DND-41 (cell line): ENCODE measurements at regions not wholly inside any gene's neighbourhood (a gene's known extent, or its start where the extent isn't known, plus 50 kb on each side); places are given as distances from the start of the nearest gene placed in this dataset.

Experiments
- ATAC-seq: fragments of 200-7000 bp; cut with Tn5 transposase; 3 replicates; pipeline ENCODE4 v1.9.1; 2021; ENCODE audit warnings: low read depth; ENCODE audit not compliant: insufficient read depth
- DNase-seq: peaks from one replicate; pipeline ENCODE4 v3.0.0-alpha.2; 2020
- H2AFZ ChIP-seq: 2 replicates; pipeline ENCODE4 v1.6.0; 2012; ENCODE audit warnings: low read depth, low read length
- H3K27ac ChIP-seq: 2 replicates; pipeline ENCODE4 v1.5.1; 2012; ENCODE audit warnings: low read length, inconsistent platforms
- H3K27me3 ChIP-seq: fragments of 200-600 bp; sonication (generic); 2 replicates; pipeline ENCODE4 v1.6.0; 2012; ENCODE audit warnings: low read length, mild to moderate bottlenecking, inconsistent platforms; ENCODE audit not compliant: insufficient read depth, poor library complexity
- H3K36me3 ChIP-seq: 2 replicates; pipeline ENCODE4 v1.5.1; 2012; ENCODE audit warnings: low read length, inconsistent platforms; ENCODE audit not compliant: insufficient read depth
- H3K4me1 ChIP-seq: 2 replicates; pipeline ENCODE4 v1.5.1; 2012; ENCODE audit warnings: mild to moderate bottlenecking, low read length; ENCODE audit not compliant: insufficient read depth
- H3K4me2 ChIP-seq: 2 replicates; pipeline ENCODE4 v1.6.0; 2012; ENCODE audit warnings: mild to moderate bottlenecking, moderate library complexity, low read length, inconsistent platforms; ENCODE audit not compliant: insufficient read depth
- H3K4me3 ChIP-seq, 2 experiments: fragments of 200-600 bp in 1 of 2; shearing (Covaris generic) in 1 of 2; 2 replicates each; pipeline ENCODE4 v1.5.1; 2012 to 2016; ENCODE audit warnings: inconsistent platforms in 2 of 2, low read length in 2 of 2, mild to moderate bottlenecking in 2 of 2, low read depth in 1 of 2, moderate library complexity in 1 of 2
- H3K79me2 ChIP-seq: 2 replicates; pipeline ENCODE4 v1.6.0; 2012; ENCODE audit warnings: low read length, inconsistent platforms; ENCODE audit not compliant: insufficient read depth
- H3K9ac ChIP-seq: 2 replicates; pipeline ENCODE4 v1.6.0; 2012; ENCODE audit warnings: low read depth, mild to moderate bottlenecking, inconsistent platforms, low read length, moderate library complexity
- H3K9me3 ChIP-seq: 2 replicates; pipeline ENCODE4 v1.5.1; 2012; ENCODE audit warnings: low read length, moderate library complexity, mild to moderate bottlenecking, inconsistent platforms; ENCODE audit not compliant: insufficient read depth, severe bottlenecking
- H4K20me1 ChIP-seq: 2 replicates; pipeline ENCODE4 v1.6.0; 2012; ENCODE audit warnings: low read length; ENCODE audit not compliant: insufficient read depth
- CTCF ChIP-seq: IDR thresholded peaks from 2 replicates; pipeline ENCODE4 v1.5.1; 2012; ENCODE audit warnings: borderline replicate concordance, low read length, moderate library complexity, mild to moderate bottlenecking; ENCODE audit not compliant: poor library complexity, severe bottlenecking; ENCODE audit errors: extremely low read depth
- EZH2 ChIP-seq: IDR thresholded peaks from 3 replicates; pipeline ENCODE4 v1.6.1; 2012; ENCODE audit warnings: borderline replicate concordance, low read depth, mild to moderate bottlenecking, moderate library complexity, low read length, inconsistent platforms; ENCODE audit not compliant: severe bottlenecking

GRCh38 chr3:73739791-73740453, 115.2 kb upstream of the PDZRN3 start:
- no peaks in the 10 kb centered on the region for H3K9me3 ChIP-seq
- no peak overlapping the region for H2AFZ ChIP-seq
- no peaks in the 10 kb centered on the region for H3K4me1 ChIP-seq
- H4K20me1 ChIP-seq: no peaks in the 10 kb centered on the region
- H3K79me2 ChIP-seq: no peaks in the 10 kb centered on the region
- DNase-seq (no peak), ATAC-seq (no peak)
- TF ChIP-seq EZH2 (no peak), CTCF (no peak)
- no peak overlapping the region for H3K4me2 ChIP-seq
- H3K36me3 ChIP-seq: no peaks in the 10 kb centered on the region
- no peak overlapping the region for H3K4me3 ChIP-seq
- no peak overlapping the region for H3K27ac ChIP-seq
- H3K9ac ChIP-seq: no peak overlapping the region
- H3K27me3 ChIP-seq: no peaks in the 10 kb centered on the region

- no peak overlapping the region for H3K27ac ChIP-seq
- no peaks in the 10 kb centered on the region for H3K79me2 ChIP-seq
- no peaks in the 10 kb centered on the region for H3K9me3 ChIP-seq
- H4K20me1 ChIP-seq: no peaks in the 10 kb centered on the region
- H3K4me2 ChIP-seq: no peak overlapping the region
- H3K36me3 ChIP-seq: no peaks in the 10 kb centered on the region
- H2AFZ ChIP-seq: no peak overlapping the region
- no peak overlapping the region for H3K4me3 ChIP-seq
- ATAC-seq (no peak), DNase-seq (no peak)
- H3K9ac ChIP-seq: no peak overlapping the region
- no peaks in the 10 kb centered on the region for H3K4me1 ChIP-seq
- TF ChIP-seq EZH2 (no peak), CTCF (no peak)
- H3K27me3 ChIP-seq: no peaks in the 10 kb centered on the region
These were observed 114.0 kb upstream of the PDZRN3 start for GRCh38 chr3:73738711-73739110.

GRCh38 chr3:73734211-73735089, 109.7 kb upstream of the PDZRN3 start:
- H3K79me2 ChIP-seq: no peaks in the 10 kb centered on the region
- no peaks in the 10 kb centered on the region for H3K27me3 ChIP-seq
- no peak overlapping the region for H3K4me3 ChIP-seq
- no peak for TF ChIP-seq EZH2
- no peaks in the 10 kb centered on the region for H3K36me3 ChIP-seq
- H3K9ac ChIP-seq: no peak overlapping the region
- ATAC-seq (no peak), DNase-seq (no peak)
- H3K9me3 ChIP-seq: no peaks in the 10 kb centered on the region
- no peak overlapping the region for H2AFZ ChIP-seq
- no peaks in the 10 kb centered on the region for H4K20me1 ChIP-seq
- H3K27ac ChIP-seq: no peak overlapping the region
- no peaks in the 10 kb centered on the region for H3K4me1 ChIP-seq
- H3K4me2 ChIP-seq: no peak overlapping the region

DNA sequence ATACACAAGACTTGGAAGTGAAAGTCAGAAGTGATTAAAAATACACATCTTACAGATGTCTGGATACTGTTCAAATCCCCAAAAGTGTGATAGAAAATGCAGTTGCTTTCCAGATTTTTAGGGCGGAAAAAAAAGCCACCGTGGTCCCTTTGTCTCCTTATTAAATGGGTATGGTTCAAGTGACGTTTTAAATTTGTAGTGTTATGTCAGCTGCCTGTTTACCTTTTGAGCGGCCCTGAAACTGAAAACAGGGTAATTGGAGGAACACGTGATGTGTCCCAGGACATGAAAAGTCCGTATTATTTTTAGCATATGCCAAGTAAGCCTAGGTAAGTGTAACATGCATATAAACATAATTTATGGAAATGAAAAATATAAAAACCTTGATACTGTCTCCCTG, 109.0 kb upstream of the PDZRN3 start:
- TF ChIP-seq CTCF (no peak), EZH2 (no peak)
- no peak overlapping the region for H3K4me2 ChIP-seq
- H3K27me3 ChIP-seq: no peaks in the 10 kb centered on the region
- no peak overlapping the region for H3K9ac ChIP-seq
- H3K9me3 ChIP-seq: no peaks in the 10 kb centered on the region
- H4K20me1 ChIP-seq: no peaks in the 10 kb centered on the region
- no peak overlapping the region for H3K27ac ChIP-seq
- H3K4me1 ChIP-seq: no peaks in the 10 kb centered on the region
- ATAC-seq (no peak), DNase-seq (no peak)
- no peak overlapping the region for H2AFZ ChIP-seq
- H3K36me3 ChIP-seq: no peaks in the 10 kb centered on the region
- no peaks in the 10 kb centered on the region for H3K79me2 ChIP-seq
- H3K4me3 ChIP-seq: no peak overlapping the region
